Keratinocyte (primary cell): ENCODE measurements at regions not wholly inside any gene's neighbourhood (a gene's known extent, or its start where the extent isn't known, plus 50 kb on each side); places are given as distances from the start of the nearest gene placed in this dataset.

Experiments
- DNase-seq: peaks from one replicate; pipeline ENCODE4 v3.0.0-alpha.2; 2011; ENCODE audit warnings: low read depth, missing footprints, low spot score
- FAIRE-seq: peaks from 2 replicates; lab custom pipeline; 2011; peaks lifted over from hg19 to GRCh38; lab: Jason Lieb, UNC
- H2AFZ ChIP-seq: 2 replicates; pipeline ENCODE4 v1.6.0; 2012; ENCODE audit warnings: low read length, control low read depth, inconsistent platforms; ENCODE audit not compliant: control insufficient read depth
- H3K27ac ChIP-seq: 2 replicates; pipeline ENCODE4 v1.5.1; 2011; ENCODE audit warnings: low read length; ENCODE audit not compliant: control insufficient read depth, insufficient read depth
- H3K27me3 ChIP-seq: 3 replicates; pipeline ENCODE4 v1.6.0; 2011; ENCODE audit warnings: low read length; ENCODE audit not compliant: control insufficient read depth, insufficient read depth; ENCODE audit errors: extremely low read depth
- H3K36me3 ChIP-seq, 2 experiments: 2 replicates in 1 of 2; 3 replicates in 1 of 2; pipeline ENCODE4 v1.5.1; 2011; ENCODE audit warnings: low read length in 2 of 2, mild to moderate bottlenecking in 1 of 2; ENCODE audit not compliant: control insufficient read depth in 2 of 2, insufficient read depth in 2 of 2; ENCODE audit errors: extremely low read depth in 1 of 2
- H3K4me1 ChIP-seq: 3 replicates; pipeline ENCODE4 v1.5.1; 2011; ENCODE audit warnings: low read length; ENCODE audit not compliant: control insufficient read depth, insufficient read depth; ENCODE audit errors: extremely low read depth
- H3K4me2 ChIP-seq: 3 replicates; pipeline ENCODE4 v1.6.0; 2011; ENCODE audit warnings: low read depth, low read length; ENCODE audit not compliant: control insufficient read depth, insufficient read depth; ENCODE audit errors: extremely low read depth
- H3K4me3 ChIP-seq, 3 experiments: fragments of 200-600 bp in 1 of 3; sonication (generic) in 1 of 3; 2 replicates in 2 of 3; 3 replicates in 1 of 3; pipeline ENCODE4 v1.5.1; 2011 to 2016; ENCODE audit warnings: low read length in 3 of 3, mild to moderate bottlenecking in 3 of 3, control low read depth in 2 of 3, inconsistent platforms in 1 of 3, low read depth in 1 of 3, mixed read lengths in 1 of 3, mixed run types in 1 of 3, moderate library complexity in 1 of 3; ENCODE audit not compliant: control insufficient read depth in 2 of 3, insufficient read depth in 2 of 3; ENCODE audit errors: extremely low read depth in 1 of 3
- H3K79me2 ChIP-seq: 2 replicates; pipeline ENCODE4 v1.6.0; 2012; ENCODE audit warnings: low read length; ENCODE audit not compliant: control insufficient read depth, insufficient read depth
- H3K9ac ChIP-seq: 3 replicates; pipeline ENCODE4 v1.6.0; 2011; ENCODE audit warnings: low read length; ENCODE audit not compliant: control insufficient read depth, insufficient read depth; ENCODE audit errors: extremely low read depth
- H3K9me1 ChIP-seq: 3 replicates; pipeline ENCODE4 v1.6.0; 2011; ENCODE audit warnings: low read length; ENCODE audit not compliant: control insufficient read depth, insufficient read depth; ENCODE audit errors: extremely low read depth
- H3K9me3 ChIP-seq: 2 replicates; pipeline ENCODE4 v1.5.1; 2012; ENCODE audit warnings: low read depth, low read length; ENCODE audit not compliant: control insufficient read depth
- H4K20me1 ChIP-seq: 3 replicates; pipeline ENCODE4 v1.6.0; 2011; ENCODE audit warnings: low read length; ENCODE audit not compliant: control insufficient read depth, insufficient read depth; ENCODE audit errors: extremely low read depth
- CTCF ChIP-seq, 3 experiments: IDR thresholded peaks in 1 of 3; conservative IDR thresholded peaks in 1 of 3; optimal IDR thresholded peaks in 1 of 3; 2 replicates in 2 of 3; 3 replicates in 1 of 3; pipeline versions ENCODE3 to v1.5.1; 2011; ENCODE audit warnings: low read length in 3 of 3, mild to moderate bottlenecking in 3 of 3, moderate library complexity in 2 of 3, control low read depth in 1 of 3, inconsistent platforms in 1 of 3; ENCODE audit not compliant: insufficient read depth in 2 of 3; ENCODE audit errors: extremely low read depth in 1 of 3
- EZH2 ChIP-seq: IDR thresholded peaks from one replicate; pipeline ENCODE4 v1.6.1; 2012; ENCODE audit warnings: inconsistent platforms, mild to moderate bottlenecking, low read length, moderate library complexity
- dilution Hi-C: fragments of 300-500 bp; cut with MboI; formaldehyde crosslinking; loops from one replicate; pipeline ENCODE4 v1.7.0; 2020; ENCODE audit warnings: low sequenced_read_pairs; ENCODE audit not compliant: extremely low pct_ligation_motif_present

GRCh38 chr1:238027366-238027765 lies 136.6 kb upstream of the ZP4 start:
- dilution Hi-C loops: no loop called here
- H3K27me3 ChIP-seq: no peaks in the 10 kb centered on the region
- no peak overlapping the region for H3K4me2 ChIP-seq
- H3K36me3 ChIP-seq: no peaks in the 10 kb centered on the region
- H3K9me3 ChIP-seq: no peaks in the 10 kb centered on the region
- FAIRE-seq: no peak
- H2AFZ ChIP-seq: no peak overlapping the region
- H3K27ac ChIP-seq: no peak overlapping the region
- no peak overlapping the region for H3K9ac ChIP-seq
- H3K4me1 ChIP-seq: no peaks in the 10 kb centered on the region
- H3K9me1 ChIP-seq: no peaks in the 10 kb centered on the region
- TF ChIP-seq EZH2 (no peak), CTCF (optimal IDR thresholded peaks at IDR 0.05 in 1 of 3, IDR thresholded peaks at IDR 0.05 in 1 of 3, conservative IDR thresholded peaks at IDR 0.05 in 1 of 3; ENCODE audit: extremely low read depth in 1 of 3, insufficient read depth in 2 of 3, low read length in 3 of 3) (no peak)
- DNase-seq: no peak
- H3K4me3 ChIP-seq: no peak overlapping the region
- H4K20me1 ChIP-seq: no peaks in the 10 kb centered on the region
- H3K79me2 ChIP-seq: no peaks in the 10 kb centered on the region

DNA sequence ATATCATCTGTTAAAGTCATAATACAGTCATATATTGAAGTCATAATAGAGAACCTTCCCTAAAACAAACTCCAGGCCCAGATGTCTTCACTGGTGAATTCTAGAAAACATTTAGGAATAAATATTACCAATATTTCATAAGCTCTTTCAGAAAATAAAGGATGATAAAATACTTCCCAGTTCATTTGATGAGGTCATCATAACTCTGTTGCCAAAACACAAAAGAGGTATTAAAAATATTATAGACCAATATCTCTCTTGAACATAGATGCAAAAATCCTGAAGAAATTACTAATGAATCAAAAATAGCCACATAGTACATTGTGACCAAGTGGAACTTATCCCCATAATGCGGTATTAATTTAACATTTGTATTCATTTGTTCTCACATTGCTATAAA lies 132.4 kb upstream of the ZP4 start:
- Histone ChIP-seq H3K4me3 (no peak overlapping the region), H3K4me1 (no peaks in the 10 kb centered on the region), H3K27ac (no peak overlapping the region), H3K27me3 (no peaks in the 10 kb centered on the region), H3K36me3 (no peaks in the 10 kb centered on the region), H3K9ac (no peak overlapping the region), H3K4me2 (no peak overlapping the region), H3K9me3 (no peaks in the 10 kb centered on the region), H3K79me2 (no peaks in the 10 kb centered on the region), H3K9me1 (no peaks in the 10 kb centered on the region), H2AFZ (no peak overlapping the region), H4K20me1 (no peaks in the 10 kb centered on the region)
- dilution Hi-C loops: no loop called here
- FAIRE-seq (no peak), DNase-seq (no peak)
- TF ChIP-seq CTCF (optimal IDR thresholded peaks at IDR 0.05 in 1 of 3, IDR thresholded peaks at IDR 0.05 in 1 of 3, conservative IDR thresholded peaks at IDR 0.05 in 1 of 3; ENCODE audit: extremely low read depth in 1 of 3, insufficient read depth in 2 of 3, low read length in 3 of 3): no peak
